OCI-LY3 (cell line): ENCODE measurements at regions not wholly inside any gene's neighbourhood (a gene's known extent, or its start where the extent isn't known, plus 50 kb on each side); places are given as distances from the start of the nearest gene placed in this dataset.

Source experiments
- CTCF ChIP-seq: fragments of 200-600, 300-600 bp; sonication (generic); IDR thresholded peaks from 2 replicates; pipeline ENCODE4 v1.5.1; 2014; ENCODE audit warnings: antibody characterized with exemption, low read length, low read depth
- EZH2phosphoT487 ChIP-seq: fragments of 200-600 bp; shearing (Covaris generic); IDR thresholded peaks from 2 replicates; pipeline ENCODE4 v1.6.1; 2018; ENCODE audit warnings: antibody characterized with exemption, mixed run types, low read depth

- TF ChIP-seq CTCF (no peak), EZH2phosphoT487 (no peak)
These were observed 292.2 kb downstream of the FRK start for GRCh38 chr6:115768500-115768899.
